Stomach (tissue), 8 donors: ENCODE measurements at regions not wholly inside any gene's neighbourhood (a gene's known extent, or its start where the extent isn't known, plus 50 kb on each side); places are given as distances from the start of the nearest gene placed in this dataset.
"Not testable (repeated sequence)": the region's sequence is repeated elsewhere in the genome, so short reads cannot be mapped to it uniquely, and the experiment has no call there.

Experiments used
- DNase-seq, 2 donors: peaks; one replicate each; pipeline versions ENCODE4 v3.0.0 to v3.0.0-alpha.2; 2013 to 2019
- H3K27ac ChIP-seq, 5 donors: fragments of 200-600 bp in 4 of 5; sonication (generic) in 4 of 5; one replicate each; pipeline ENCODE4 v1.5.1; 2013 to 2019; ENCODE audit warnings: mild to moderate bottlenecking in 1 of 5, moderate library complexity in 1 of 5
- H3K27me3 ChIP-seq, 3 donors: fragments of 200-600 bp; sonication (generic); one replicate each; pipeline ENCODE4 v1.5.1; 2017 to 2019; ENCODE audit warnings: mixed run types in 1 of 3
- H3K36me3 ChIP-seq, 4 donors: fragments of 200-600 bp; sonication (generic); 1 replicate in 3 of 4; 2 replicates in 1 of 4; pipeline ENCODE4 v1.5.1; 2016 to 2019
- H3K4me1 ChIP-seq, 4 donors: fragments of 200-600 bp; sonication (generic); one replicate each; pipeline ENCODE4 v1.5.1; 2016 to 2019
- H3K4me3 ChIP-seq, 4 donors: fragments of 200-600 bp; sonication (generic) in 3 of 4; one replicate each; pipeline ENCODE4 v1.5.1; 2016 to 2019; ENCODE audit warnings: mild to moderate bottlenecking in 1 of 4
- H3K9me3 ChIP-seq, 4 donors: fragments of 200-600 bp; sonication (generic); one replicate each; pipeline ENCODE4 v1.5.1; 2016 to 2019
- CTCF ChIP-seq, 7 experiments: fragments of 450-650 bp in 4 of 7; fragments of 200-600 bp in 3 of 7; sonication (generic) in 3 of 7; IDR thresholded peaks; one replicate each; pipeline ENCODE4 v1.5.1; 2016 to 2019; ENCODE audit warnings: antibody characterized with exemption in 7 of 7, control low read depth in 2 of 7, mild to moderate bottlenecking in 1 of 7
- EP300 ChIP-seq: sonication (generic); formaldehyde crosslinking; IDR thresholded peaks from one replicate; pipeline ENCODE4 v1.6.1; 2017; ENCODE audit warnings: antibody characterized with exemption
- POLR2A ChIP-seq, 4 donors: fragments of 450-650 bp; IDR thresholded peaks; one replicate each; pipeline ENCODE4 v1.6.1; 2016; ENCODE audit warnings: antibody characterized with exemption in 4 of 4, control low read depth in 2 of 4, mild to moderate bottlenecking in 1 of 4, moderate library complexity in 1 of 4
- POLR2AphosphoS5 ChIP-seq, 3 donors: sonication (generic); formaldehyde crosslinking; IDR thresholded peaks; one replicate each; pipeline ENCODE4 v1.6.1; 2016; ENCODE audit warnings: antibody characterized with exemption in 3 of 3
- WGBS, 5 donors: extraction: QIAGEN DNeasy Blood & Tissue Kit in 3 of 5; methylation state at CpG; one replicate each; pipeline versions ENCODE4 v1.1.5 to v1.1.7; 2013 to 2018; 5-methylcytosine and 5-hydroxymethylcytosine counted together
- intact Hi-C: fragments of 100-400 bp; cut with DNase I; formaldehyde crosslinking; loops from one replicate; pipeline ENCODE4 v1.15.1; 2023; ENCODE audit warnings: low total_unique reads
- donor health status: healthy with polysubstance abuse.
- donor health status: Bipolar disorder and iron deficiency.
- donor health status: healthy.

- TF ChIP-seq CTCF (IDR thresholded peaks at IDR 0.05) = no peak
- no peak for TF ChIP-seq POLR2A (IDR thresholded peaks at IDR 0.05)
- TF ChIP-seq POLR2AphosphoS5 (IDR thresholded peaks at IDR 0.05) = no peak
- TF ChIP-seq EP300 = no peak
- WGBS, 5 donors = 46 to 92% (median 63%) methylated on average over 3 of the region's 3 CpGs
- no peaks in the 10 kb centered on the region for H3K4me1 ChIP-seq
These were observed 430.1 kb upstream of the FGF16 start for GRCh38 chrX:77017093-77017492.

GRCh38 chrX:77046180-77046810 is 400.9 kb upstream of the FGF16 start:
- intact Hi-C loops, H3K27me3 ChIP-seq, H3K4me1 ChIP-seq, H3K27ac ChIP-seq, H3K36me3 ChIP-seq, H3K9me3 ChIP-seq: not testable (repeated sequence)
- H3K4me3 ChIP-seq = peak overlapping the region; percentile 21 to 32 (median 24)
- peak in 1 of 2 donors; percentile 8 for DNase-seq
- WGBS, 5 donors = 0 to 37% (median 10%) methylated on average over 12 to 29 of the region's 29 CpGs

More at GRCh38 chrX:77017093-77017492, 430.1 kb upstream of the FGF16 start:
- no peak overlapping the region for H3K4me3 ChIP-seq
- no peaks in the 10 kb centered on the region for H3K36me3 ChIP-seq
- no peak for DNase-seq
- H3K27ac ChIP-seq = no peak overlapping the region
- H3K9me3 ChIP-seq = no peaks in the 10 kb centered on the region
- H3K27me3 ChIP-seq = peaks cover 0 to 3% (median 0%) of the 10 kb centered on the region in 3 donors
- intact Hi-C loops = no loop called here

DNA sequence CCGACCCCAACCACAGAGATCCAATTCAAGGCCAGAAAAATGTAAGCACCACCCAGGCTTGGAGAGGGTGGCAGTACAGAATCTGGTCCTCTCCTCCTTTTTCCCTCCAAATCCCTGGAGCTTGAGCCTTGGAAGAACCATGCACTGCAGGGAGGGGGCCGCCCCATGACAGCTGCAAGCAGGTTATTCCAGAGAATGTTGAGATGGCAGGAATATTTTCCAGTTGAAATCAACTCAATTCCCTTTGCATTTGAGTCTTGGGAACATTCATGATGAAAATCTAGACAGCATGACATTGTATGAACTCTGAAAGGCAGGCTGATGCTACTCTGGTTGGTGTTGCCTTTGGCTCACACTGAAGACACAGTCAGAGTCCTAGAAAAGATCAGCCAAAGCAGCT is 386.6 kb upstream of the FGF16 start:
- no peak for DNase-seq
- 50 to 86% (median 67%) methylated on average over 1 to 2 of the region's 2 CpGs for WGBS, 5 donors
- intact Hi-C loops = no loop called here
- no peak overlapping the region for H3K4me3 ChIP-seq
- no peaks in the 10 kb centered on the region for H3K9me3 ChIP-seq
- no peak for TF ChIP-seq EP300
- no peak overlapping the region for H3K27ac ChIP-seq
- H3K4me1 ChIP-seq = no peaks in the 10 kb centered on the region
- no peaks in the 10 kb centered on the region for H3K27me3 ChIP-seq
- H3K36me3 ChIP-seq = no peaks in the 10 kb centered on the region

DNA sequence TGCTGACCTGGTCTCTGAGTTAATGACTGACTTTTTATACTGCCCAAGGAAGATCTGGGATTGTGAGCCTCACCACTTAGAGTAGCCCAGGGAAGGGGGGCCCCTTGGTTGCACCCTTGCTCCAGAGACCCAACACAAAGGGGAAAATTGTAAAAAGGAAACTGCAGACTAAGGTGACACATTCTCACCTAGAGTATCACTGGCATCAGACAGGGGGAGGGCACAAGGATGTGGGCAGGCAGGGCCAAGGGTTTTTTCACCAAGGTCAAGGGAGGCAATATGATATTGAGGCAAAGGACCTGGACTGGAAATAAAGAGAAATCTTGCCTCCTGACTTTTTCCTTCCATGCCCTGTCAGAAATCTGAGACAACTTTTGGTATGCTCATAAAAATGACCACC is 386.2 kb upstream of the FGF16 start:
- Histone ChIP-seq H3K27me3 (no peaks in the 10 kb centered on the region), H3K36me3 (no peaks in the 10 kb centered on the region), H3K4me1 (no peaks in the 10 kb centered on the region), H3K27ac (no peak overlapping the region), H3K4me3 (no peak overlapping the region), H3K9me3 (no peaks in the 10 kb centered on the region)
- no peak for DNase-seq
- TF ChIP-seq POLR2A (IDR thresholded peaks at IDR 0.05) (no peak), POLR2AphosphoS5 (IDR thresholded peaks at IDR 0.05) (no peak), EP300 (no peak), CTCF (IDR thresholded peaks at IDR 0.05) (no peak)
- intact Hi-C loops = no loop called here

DNA sequence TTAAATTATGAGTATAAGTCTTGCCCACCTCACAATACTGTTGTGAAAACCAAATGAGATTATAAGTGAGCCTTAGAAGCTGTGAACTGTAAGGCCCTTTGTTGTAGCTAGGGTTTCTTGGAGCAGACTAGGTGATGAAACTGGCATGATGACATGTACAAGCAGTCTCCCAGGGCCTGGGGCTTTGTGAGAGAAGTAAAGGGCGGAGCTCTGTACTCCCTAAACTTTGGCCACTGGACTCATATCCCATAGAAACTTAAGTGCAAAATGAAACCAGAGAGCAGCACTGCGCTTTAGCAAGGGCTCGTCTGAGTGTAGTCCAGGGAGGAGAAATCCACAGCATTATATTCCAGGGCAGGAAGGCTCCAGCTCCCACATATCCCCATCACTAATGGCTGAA is 385.6 kb upstream of the FGF16 start:
- no peak for DNase-seq
- intact Hi-C loops = no loop called here
- H3K4me1 ChIP-seq = no peaks in the 10 kb centered on the region
- H3K36me3 ChIP-seq = no peaks in the 10 kb centered on the region
- H3K27ac ChIP-seq = no peak overlapping the region
- 55 to 79% (median 76%) methylated on average over 3 of the region's 3 CpGs for WGBS, 5 donors
- no peak overlapping the region for H3K4me3 ChIP-seq
- no peak for TF ChIP-seq POLR2AphosphoS5 (IDR thresholded peaks at IDR 0.05)
- no peaks in the 10 kb centered on the region for H3K9me3 ChIP-seq
- no peaks in the 10 kb centered on the region for H3K27me3 ChIP-seq

GRCh38 chrX:77065896-77066295 is 381.3 kb upstream of the FGF16 start:
- 75 to 100% (median 80%) methylated on average over 11 of the region's 11 CpGs for WGBS, 5 donors
- H3K4me3 ChIP-seq = no peak overlapping the region
- DNase-seq = no peak

More at GRCh38 chrX:77065896-77066295, 381.3 kb upstream of the FGF16 start:
- H3K9me3 ChIP-seq = no peaks in the 10 kb centered on the region
- TF ChIP-seq EP300 (no peak), POLR2AphosphoS5 (IDR thresholded peaks at IDR 0.05) (no peak), CTCF (IDR thresholded peaks at IDR 0.05) (no peak), POLR2A (IDR thresholded peaks at IDR 0.05) (no peak)
- no peaks in the 10 kb centered on the region for H3K36me3 ChIP-seq
- H3K27me3 ChIP-seq = no peaks in the 10 kb centered on the region
- intact Hi-C loops = no loop called here
- H3K4me1 ChIP-seq = no peaks in the 10 kb centered on the region
- no peak overlapping the region for H3K27ac ChIP-seq
